ENCODE measurements at regions not wholly inside any gene's neighbourhood (a gene's known extent, or its start where the extent isn't known, plus 50 kb on each side); places are given as distances from the start of the nearest gene placed in this dataset.
"Not testable (repeated sequence)": the region's sequence is repeated elsewhere in the genome, so short reads cannot be mapped to it uniquely, and the experiment has no call there.

DNA sequence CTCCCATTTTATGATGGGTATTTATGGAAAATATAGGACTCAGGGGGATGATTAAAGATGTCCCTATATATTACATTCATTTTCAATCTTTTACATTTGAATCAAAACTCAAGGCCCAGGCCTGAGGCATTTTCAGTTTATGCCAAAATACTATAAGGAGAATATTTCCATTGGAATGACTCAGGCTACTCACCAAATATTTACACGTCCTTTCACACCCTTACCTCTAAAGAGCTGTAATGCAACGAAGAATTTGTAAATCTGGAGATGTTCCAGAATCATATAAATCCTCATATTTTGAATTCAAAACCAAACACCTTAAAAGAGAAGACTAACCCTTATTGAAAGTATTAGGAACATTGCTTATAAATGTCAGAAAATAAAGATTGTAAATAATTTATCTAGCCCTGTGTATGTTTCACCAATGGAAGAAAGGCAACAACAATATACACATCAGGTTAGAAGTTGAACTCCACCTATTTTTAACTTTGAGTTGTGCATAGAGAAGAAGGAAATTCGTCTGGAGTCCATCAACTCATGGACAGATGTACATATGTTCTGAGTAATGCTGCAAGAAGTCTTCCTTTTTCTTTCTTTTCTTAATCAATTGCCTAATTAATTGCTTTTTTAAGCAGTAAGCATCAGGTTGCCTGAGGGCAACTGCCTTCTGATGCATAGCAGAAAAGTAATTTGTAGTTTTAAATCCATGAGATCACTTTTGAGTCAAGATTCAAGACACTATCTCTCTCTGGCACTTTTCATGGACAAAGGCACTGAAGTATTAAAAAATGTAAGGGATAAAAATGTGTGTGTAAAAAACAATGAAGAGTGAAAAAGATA lies 579.3 kb upstream of the RGMB start:
- no peak for DNase-seq

- no peak for DNase-seq
These were observed 572.5 kb upstream of the RGMB start for GRCh38 chr5:98200726-98201541.

- DNase-seq: no peak
These were observed 568.7 kb upstream of the RGMB start for GRCh38 chr5:98204798-98205197.

- DNase-seq: no peak
These were observed 567.6 kb upstream of the RGMB start for GRCh38 chr5:98205691-98206461.

DNA sequence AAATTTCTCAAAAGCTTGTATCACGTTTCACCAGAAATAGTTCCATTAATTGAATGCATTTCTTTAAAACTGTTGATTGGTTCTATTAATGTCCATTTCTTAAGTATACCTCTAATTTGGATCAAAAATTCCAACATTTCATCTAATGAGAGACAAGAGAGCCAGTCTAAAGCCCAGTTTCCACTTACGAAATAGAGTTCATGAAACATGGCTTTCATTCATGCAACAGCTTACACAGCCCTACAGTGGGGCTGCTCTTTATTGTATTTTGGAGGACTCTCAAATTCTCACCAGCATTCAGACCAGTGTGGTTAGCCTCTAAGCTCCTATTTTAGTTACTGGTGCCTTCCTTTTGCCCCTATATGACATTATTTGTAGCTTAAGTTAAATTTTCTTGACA lies 566.9 kb upstream of the RGMB start:
- no peak for DNase-seq

DNA sequence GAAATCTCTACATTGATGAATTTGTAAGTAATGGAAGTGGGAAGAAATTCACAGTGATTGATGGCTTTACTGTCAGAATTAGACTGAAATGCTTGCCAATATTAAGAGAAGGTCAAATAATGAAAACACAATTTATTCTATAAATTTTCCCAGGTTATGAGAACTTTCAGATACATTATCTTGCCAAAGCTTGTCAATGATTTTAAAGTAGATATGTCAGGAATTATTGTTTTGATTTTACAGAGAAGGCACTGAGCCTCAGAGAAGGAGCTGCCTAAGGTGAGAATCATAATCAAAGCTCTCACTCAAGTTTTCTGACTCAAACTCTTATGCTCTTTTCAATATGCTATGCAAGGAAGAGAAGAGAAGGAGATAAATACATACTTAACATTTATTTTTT lies 564.0 kb upstream of the RGMB start:
- no peak for DNase-seq

DNA sequence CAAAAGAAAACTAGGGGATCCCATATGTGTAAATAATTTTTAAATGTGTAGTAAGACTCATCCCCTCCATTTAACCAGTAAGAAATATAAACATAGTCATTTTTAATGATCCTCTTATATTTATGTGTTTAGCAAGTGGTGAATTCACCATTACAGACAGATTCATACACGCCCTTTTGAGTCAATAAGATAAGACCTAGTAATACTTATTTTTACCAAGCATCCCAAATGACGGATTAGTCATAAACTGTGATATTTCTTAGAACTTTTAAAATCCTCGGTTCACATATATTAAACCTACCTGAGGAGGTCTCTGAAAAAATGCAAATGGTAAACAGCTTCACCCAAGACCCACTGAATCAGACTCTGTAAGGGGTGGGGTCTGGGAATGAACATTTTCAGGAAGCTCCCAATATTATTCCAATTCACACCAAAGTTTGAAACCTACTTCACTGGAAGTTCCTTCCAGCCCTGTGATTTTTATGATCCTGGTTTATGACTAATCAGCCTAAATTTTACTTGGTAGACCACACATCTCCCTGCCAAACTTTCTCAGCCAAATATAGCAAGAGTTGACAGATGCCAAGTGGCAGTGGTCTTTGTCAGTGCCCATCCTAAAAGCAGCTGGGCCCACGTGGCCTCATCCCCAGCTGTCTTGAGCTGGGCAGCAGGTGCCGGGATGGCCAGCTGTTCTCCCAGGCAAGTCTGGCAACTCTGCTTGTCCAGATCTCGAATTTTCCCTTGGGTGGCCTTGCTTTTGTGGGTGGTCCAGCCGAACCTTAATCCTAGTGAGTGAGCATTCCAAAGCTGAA lies 559.0 kb upstream of the RGMB start:
- DNase-seq: no peak

DNA sequence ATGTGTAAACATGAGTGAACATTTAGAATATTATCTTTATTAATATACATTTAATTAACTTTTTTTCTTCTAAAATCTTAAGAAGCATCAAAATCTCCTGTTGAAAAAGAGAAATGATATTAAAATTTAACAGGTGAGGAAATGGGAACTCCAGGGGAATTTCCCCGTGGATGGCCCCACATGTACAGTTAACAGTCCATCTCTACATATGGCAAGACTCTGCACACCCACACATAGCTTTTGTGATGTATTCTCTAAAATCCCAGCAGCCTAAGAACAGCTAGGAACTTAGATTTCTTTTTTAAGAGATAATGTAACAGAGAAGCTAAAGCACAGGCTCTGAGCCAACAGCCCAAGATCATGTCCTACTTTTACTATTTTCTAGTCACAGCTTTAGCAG lies 556.3 kb upstream of the RGMB start:
- DNase-seq: no peak

- no peak for DNase-seq
These were observed 554.6 kb upstream of the RGMB start for GRCh38 chr5:98218838-98219237.

- DNase-seq: no peak
These were observed 546.0 kb upstream of the RGMB start for GRCh38 chr5:98227489-98227888.

- DNase-seq: no peak
These were observed 542.4 kb upstream of the RGMB start for GRCh38 chr5:98231089-98231488.

DNA sequence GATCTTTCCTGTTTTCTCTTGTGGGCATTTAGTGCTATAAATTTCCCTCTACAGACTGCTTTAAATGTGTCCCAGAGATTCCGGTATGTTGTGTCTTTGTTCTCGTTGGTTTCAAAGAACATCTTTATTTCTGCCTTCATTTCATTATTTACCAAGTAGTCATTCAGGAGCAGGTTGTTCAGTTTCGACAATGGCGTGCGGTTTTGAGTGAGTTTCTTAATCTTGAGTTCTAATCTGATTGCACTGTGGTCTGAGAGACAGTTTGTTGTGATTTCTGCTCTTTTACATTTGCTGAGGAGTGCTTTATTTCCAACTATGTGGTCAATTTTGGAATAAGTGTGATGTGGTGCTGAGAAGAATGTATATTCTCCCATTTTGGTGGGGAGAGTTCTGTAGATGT lies 535.7 kb upstream of the RGMB start:
- not testable (repeated sequence) for DNase-seq

DNA sequence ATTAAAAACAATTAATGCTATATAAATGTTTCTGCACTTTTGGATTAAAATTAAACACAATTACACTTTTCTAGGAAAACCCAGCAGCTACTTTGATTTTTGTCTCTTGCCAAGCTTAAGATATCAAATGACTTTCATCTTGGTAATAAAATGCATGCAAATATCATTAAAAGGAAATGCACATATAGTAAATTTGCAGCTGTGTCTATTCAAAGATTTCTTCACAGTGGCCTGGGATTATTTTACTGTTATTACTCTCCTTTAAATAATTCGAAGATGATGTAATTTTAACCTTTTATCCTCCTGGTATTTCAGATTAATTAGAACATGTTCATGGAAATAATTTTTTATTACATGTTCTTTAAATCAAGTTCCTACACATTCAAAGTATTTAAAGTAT lies 529.5 kb upstream of the RGMB start:
- no peak for DNase-seq

- no peak for DNase-seq
These were observed 524.5 kb upstream of the RGMB start for GRCh38 chr5:98248949-98249348.

GRCh38 chr5:98258939-98259338 lies 514.5 kb upstream of the RGMB start:
- no peak for DNase-seq

- DNase-seq: no peak
These were observed 513.9 kb upstream of the RGMB start for GRCh38 chr5:98259595-98259994.

- DNase-seq: no peak
These were observed 510.4 kb upstream of the RGMB start for GRCh38 chr5:98263084-98263483.

GRCh38 chr5:98268162-98268860 lies 505.2 kb upstream of the RGMB start:
- DNase-seq: no peak

DNA sequence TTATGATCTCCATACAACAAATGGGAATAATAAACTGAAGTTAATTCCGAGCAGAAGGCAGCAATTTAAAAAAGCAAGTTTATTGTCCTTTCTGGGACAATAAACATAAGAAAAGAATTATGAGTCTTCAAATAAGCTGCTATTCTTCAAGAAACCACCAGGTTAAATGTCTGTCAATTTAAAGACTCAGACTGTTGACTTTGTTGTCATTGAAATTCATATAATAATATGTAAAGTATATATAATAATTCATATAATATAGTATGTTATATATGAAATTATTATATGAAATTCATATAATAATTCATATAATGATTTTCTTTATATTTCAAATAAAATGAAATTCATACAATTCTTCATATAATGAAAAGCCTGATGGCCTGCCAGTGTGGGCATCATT lies 497.5 kb upstream of the RGMB start:
- DNase-seq: no peak

DNA sequence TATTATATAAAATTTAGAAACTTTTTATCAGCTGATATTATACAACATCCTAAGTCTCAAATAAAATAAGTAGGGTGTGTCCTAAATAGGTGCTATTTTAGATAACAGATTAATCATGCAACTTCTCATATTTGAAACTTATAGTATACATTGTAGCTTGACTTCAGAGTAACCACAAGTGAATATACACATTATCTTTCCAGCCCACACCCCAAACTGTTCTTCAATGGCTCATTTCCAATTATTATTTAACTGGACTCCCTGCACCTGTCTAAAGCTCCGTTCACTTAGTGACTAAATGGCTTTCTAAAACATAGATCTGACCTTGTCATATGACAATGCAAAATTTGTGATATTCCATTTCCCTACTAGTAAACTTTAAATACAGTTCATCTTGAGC lies 490.9 kb upstream of the RGMB start:
- no peak for DNase-seq

GRCh38 chr5:98292496-98292895 lies 481.0 kb upstream of the RGMB start:
- no peak for DNase-seq
